IPS DF 4.7 (cell line): ENCODE measurements at regions not wholly inside any gene's neighbourhood (a gene's known extent, or its start where the extent isn't known, plus 50 kb on each side); places are given as distances from the start of the nearest gene placed in this dataset.
"Not testable (repeated sequence)": the region's sequence is repeated elsewhere in the genome, so short reads cannot be mapped to it uniquely, and the experiment has no call there.

Experiments used
- DNase-seq: peaks from one replicate; pipeline ENCODE4 v3.0.0-alpha.2; 2013; ENCODE audit warnings: low spot score; ENCODE audit errors: extremely low read depth

DNA sequence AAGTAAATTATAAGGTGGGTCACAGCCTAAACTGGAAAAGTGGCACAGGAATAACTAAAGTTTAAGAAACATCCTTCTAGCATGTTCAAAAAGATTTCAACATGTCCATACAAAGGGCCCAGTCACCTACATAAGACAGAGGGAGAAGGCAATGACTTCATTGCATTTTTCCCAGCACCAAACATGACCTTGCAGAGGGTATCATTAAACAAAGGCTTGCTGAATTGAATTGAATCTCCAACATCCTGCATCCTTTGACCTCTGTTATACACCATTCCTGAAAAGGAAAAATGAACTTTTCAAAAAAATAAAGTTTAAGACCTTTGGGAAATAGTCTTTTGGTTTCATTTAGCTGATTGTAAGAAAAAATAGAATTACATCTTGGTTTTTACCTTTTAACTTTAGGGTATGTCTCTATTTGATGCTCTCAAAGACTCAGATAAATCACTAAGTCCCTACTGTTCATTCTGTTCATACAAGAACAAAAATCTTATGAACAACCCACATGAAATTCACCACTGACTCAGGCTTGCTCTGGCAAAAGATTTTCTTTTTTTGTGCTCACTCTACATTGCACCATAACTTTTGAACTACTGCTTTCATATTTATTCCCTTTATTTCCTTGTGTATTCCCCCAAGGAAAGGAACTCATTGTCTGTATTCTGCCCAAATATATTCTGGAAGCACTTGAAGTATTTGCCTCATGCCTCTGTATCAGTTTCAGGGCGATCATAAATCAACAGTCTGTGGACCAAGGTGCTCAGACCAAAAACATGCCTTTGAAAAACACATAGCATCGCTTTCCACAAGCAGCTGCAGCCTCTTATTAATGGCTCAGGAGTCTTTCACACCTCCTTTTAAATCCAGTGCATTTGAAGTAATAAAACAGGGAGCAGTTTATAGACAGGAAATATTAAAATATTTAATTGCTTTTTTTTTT lies 121.7 kb downstream of the DUSP6 start:
- no peak for DNase-seq

DNA sequence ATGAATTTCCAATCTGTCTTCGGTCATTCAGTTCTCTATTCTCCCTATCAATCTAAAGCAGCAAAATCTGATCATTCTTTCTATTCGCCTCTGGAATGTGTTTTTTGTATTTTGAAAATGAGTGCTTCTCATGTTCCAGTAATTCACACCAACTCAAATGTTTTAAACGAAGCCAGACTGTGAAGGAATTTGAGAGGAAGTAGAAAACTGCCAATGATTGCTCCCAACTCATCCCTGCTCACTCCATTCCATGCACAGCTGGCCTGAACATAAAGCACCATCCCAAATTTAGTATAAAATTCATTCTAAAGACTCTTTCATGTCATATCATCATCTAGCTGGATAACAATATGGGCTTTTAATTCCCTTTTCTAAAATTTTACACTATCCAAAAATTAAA lies 123.8 kb downstream of the DUSP6 start:
- no peak for DNase-seq

DNA sequence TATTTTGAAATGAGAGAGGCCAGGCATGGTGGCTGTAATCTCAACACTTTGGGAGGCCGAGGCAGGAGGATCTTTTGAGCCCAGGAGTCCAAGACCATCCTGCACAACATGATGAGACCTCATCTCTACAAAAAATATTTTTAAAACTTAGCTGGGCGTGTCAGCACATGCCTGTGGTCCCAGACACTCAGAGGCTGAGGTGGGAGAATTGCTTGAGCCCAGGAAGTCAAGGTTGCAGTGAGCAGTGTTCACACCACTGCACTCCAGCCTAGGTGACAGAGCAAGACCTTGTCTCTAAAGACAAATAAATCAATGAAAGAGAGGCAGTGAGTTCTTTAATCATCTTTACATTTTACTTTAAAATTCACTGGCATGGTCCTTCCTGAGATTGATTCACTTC lies 124.5 kb downstream of the DUSP6 start:
- DNase-seq, result no peak

DNA sequence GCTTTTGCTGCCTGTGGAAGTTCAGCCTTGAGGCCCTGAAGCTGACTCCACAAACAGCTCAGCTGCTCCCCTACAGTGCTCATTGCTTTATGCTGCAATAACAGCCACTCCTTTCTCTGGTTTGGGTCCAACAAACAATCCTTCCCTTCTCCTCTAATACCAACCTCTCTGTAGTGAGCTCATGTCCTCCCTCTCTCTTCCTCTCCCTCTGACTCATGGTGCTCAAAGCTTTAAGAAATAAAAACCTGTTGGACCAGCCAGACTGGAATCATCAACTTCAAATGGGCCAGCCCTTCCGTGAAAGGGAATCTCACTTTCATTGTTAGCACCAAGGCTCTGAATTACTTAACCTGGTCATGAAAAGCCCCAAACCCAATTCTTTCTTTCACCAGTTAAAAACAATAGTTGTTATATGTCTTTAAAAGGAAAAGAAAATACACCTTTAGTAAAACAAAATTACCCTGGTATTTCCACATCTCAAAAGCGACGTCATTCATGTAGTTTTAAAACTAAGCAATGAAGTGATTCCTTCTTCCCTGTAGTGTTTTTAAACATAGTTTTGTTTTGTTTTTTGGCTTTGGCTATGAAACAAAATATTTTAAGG lies 126.4 kb downstream of the DUSP6 start:
- DNase-seq, result no peak

DNA sequence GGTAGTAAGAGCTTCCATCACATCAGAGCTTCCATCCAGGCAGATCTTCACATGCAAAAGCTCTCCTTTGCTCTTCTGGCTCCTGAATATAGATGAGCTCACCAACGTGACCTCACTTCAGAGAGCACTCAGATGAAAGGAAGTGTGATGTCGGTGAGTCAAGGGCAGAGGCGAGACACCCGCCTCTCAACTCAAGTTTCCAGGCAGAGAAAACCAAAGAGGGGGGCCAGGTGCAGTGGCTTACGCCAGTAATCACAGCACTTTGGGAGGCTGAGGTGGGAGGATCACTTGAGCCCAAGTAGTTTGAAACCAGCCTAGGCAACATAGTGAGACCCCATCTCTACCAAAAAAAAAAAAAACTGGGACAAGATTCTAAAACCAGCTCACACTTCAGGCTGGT lies 126.9 kb downstream of the DUSP6 start:
- no peak for DNase-seq

DNA sequence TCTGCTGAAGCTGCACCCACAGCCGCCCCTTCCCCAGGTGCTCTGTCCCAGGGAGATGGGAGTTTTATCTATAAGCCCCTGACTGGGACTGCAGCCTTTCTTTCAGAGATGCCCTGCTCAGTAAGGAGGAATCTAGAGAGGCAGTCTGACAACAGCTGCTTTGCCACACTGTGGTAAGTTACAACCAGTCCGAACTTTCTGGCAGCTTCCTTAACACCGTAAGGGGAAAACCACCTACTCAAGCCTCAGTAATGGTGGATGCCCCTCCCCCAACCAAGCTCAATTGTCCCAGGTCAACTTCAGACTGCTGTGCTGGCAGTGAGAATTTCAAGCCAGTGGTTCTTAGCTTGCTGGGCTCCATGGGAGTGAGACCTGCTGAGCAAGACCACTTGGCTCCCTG lies 129.7 kb downstream of the DUSP6 start:
- not testable (repeated sequence) for DNase-seq

DNA sequence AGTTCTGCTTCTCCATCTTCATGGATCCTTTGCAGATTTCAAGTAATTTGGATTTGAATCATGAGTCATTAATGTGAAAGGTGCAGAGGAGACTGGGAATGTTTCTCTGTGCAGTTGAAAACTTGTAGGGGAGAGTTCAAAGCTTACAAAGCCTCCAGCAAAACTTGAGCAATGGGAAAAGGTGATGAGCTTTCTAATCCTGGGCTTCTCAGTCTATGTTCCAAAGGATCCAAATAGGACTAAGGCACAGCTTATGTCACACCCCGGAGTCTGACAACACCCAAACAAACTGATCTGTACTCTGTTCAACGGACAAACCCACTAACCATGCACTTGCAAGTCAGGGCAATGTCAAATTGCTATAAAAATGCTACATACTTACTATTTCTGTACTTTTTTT lies 134.8 kb downstream of the DUSP6 start:
- DNase-seq, result no peak

DNA sequence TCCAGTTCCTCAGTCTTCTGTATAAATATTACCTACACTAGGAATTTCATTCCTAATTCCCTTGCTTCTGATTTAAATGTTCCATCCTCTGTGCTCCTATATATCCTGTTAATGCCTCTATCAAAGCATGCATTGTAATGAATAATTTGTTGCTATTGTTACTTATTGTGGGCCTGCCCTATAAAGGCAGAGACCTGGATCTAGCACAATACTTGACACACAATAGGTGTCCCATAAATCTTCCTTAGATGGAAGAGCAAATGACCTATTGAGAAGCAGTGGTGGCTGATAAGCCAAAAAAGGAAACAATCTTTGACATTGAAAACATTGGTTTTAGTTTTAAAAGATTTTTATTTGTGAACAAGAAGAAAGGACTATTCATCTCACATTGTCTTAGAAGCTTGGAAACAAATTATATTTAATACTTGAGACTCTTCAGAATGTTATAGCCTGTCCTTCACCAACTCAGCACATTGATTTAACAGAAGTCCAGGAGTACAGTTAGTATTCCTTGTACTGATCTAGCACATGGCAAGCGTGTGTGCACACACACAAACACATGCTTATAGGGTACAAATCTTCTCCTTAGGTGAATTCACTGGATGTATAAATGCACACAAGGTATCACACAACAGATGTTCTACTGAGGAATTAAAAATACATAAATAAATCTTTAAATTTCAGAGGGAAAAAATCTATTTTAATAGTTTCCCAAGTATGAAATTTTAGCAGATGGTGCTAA lies 135.9 kb downstream of the DUSP6 start:
- no peak for DNase-seq

DNA sequence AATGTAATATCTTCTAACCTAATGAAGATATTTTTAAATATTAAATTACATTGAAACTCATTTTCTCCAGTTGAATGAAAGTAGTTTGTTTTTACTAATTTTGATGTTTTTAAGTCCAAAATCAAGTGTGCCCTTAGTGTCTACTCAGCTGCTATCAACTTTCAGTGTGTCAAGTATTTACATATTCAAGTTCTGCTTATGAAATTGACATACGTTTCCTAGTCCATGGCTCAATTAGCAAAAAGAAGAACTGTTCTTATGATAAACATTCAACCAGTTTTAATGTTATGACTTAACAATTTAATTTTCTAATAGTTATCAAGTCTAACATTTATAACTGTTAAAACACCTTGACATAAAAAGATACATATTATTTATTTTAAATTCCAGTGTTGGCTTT lies 137.1 kb downstream of the DUSP6 start:
- no peak for DNase-seq

DNA sequence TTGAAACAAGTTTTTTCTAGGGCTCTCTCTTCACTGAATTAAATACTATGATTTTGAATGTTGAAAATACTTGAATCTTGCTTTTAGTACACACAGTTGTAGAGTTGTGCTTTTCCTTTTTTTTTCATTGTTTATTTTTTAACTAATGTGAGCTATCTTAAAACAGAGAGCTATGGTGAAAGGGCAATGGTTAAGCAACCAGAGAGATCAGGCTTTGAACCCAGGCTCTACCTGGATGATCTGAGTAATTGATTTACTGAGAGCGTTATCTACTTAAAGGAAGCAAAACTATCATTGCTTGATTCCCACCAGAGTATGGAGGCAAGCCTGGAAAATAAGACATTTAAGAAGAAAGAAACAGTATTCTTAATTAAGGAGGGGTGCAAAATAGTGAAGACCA lies 138.6 kb downstream of the DUSP6 start:
- no peak for DNase-seq

DNA sequence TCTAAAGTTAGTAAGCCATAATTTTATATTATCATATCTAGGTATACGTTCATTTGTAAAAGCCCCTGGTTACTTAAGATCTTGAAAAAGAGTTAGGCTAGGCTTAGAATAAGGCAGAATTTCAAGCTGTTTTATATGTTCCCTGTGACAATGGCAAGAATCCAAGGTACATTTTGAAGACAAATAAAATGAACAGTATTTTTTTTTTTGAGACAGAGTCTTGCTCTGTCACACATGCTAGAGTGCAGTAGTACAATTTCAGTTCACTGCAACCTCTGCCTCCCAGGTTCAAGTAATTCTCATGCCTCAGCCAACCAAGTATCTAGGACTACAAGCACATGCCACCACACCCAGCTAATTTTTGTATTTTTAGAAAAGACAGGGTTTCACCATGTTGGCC lies 139.2 kb downstream of the DUSP6 start:
- DNase-seq, result no peak

DNA sequence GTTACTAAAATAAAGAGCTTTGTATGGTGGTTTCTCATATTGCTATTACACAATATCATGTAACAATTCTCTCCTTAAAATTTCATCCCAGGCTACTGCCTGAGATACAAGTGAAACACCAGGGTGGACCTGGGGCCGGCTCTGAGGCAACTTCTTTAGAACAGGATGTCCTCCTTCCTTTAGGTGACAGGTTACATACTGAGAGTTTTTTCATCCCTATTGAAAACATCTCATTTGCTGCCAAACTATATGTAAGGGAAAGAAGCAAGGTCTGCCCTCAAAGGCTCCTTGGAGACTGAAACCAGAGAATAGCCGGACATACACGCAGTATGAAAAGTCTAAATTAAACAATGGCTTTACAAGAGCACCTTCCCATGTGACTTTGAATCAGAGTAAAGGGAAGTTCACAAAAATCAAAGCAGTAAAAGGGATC lies 139.9 kb downstream of the DUSP6 start:
- DNase-seq, result no peak

DNA sequence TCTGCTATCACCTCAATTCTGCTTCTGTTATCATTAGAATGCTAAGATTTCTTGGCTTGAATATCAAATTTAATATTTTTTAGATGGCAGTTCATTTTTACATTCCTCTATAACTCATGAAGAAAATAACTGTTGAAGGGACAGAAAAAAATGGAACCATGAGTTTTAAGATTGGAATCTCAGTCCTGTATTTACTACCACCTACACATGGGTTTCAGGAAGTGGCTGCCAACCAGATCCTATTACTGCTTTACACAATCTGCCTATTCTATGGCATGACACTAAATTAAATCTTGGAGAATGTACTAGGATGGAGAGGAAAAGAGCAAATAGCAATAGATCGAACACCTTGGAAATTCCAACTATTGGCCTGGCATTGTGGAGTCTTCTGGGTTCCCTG lies 140.8 kb downstream of the DUSP6 start:
- DNase-seq, result no peak

DNA sequence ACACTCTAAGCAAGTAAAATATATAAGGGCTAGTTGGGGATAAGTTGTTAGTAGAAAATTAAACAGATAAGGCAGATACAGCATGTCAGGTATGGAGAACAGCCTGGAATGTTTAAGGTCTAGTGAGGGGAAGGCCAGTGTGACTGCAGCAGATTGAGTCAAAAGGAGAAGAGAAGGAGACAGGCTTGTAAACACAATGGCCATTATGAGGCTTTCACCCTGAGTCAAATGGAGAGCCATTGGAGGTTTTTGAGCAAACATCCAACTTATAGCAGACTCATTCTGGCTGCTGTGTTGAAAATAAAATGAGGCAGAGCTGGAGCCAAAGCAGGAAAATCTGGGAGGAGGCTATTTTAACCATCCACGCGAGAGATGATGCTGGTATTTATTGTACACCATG lies 142.0 kb downstream of the DUSP6 start:
- DNase-seq, result no peak

DNA sequence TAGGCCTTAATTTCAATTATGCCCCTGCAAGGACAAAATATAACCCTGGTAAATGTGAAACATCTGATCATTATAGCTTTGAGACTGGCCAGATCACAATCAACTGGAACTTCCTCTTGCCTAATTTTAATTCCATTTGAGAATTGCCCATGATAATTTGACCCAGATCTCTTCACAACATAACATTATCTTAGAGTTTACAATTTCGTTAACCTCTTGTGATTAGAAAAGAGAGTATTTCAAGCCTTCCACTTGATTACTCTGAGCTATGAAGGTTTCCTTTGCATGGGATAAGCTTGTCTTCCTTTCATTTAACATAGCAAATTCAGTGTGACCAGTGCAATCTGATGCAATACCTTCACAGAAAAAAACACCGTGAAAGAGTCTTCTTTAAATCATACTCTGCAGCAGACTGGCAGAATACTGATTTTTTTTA lies 143.6 kb downstream of the DUSP6 start:
- no peak for DNase-seq

DNA sequence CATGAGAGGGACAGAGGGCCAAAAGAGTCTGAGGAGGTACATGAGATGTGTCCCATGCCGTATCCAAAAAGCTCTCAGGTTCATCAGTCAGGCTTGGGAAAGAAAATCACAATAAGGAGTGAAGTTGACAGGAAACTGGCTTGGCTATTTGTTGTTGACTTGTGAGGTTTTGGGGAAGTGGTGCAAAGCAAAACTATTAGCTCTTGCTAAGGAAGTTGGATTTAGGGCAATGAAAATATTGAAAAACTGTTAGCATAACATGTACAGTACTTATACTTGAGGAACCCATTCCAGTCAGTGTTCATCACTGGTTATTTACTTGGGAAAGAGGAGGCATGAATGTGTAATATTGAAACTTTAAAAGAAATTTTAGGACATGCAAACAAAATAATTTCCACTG lies 145.9 kb downstream of the DUSP6 start:
- no peak for DNase-seq

DNA sequence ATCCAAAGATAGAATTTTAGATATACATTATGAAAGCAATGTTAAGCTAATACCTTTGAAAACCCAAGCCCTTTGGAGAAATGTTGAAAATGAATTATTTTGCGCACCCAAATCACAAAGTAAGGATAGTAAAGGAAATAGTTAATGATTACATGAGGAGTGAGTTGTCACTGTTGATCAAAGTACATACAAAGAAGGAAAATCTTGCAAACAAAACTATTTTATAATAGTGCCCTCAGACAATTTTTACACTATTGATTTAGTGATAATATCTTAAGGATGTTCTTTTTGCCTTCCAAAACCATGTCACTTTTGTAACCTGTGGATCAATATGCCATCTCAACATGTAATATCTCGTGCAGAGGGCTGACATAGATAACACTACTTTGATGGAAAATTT lies 146.8 kb downstream of the DUSP6 start:
- no peak for DNase-seq

DNA sequence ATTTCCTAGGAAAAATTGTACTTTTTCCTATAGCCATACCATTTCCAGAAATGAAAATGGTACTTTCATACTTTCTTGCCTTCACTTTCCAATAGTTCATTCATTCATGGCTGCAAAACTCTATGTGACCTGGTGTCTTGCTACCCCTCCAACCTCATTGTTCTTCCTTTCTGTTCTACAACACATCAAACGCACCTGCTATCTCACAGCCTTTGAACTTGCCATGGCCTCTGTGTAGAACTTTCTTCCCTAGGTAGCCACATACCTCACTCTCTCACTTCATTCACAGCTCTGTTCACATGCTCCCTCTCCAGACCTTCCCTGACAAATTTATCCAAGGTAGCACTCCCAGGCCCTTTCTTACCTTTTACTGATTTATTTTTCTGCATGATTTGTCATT lies 149.2 kb downstream of the DUSP6 start:
- DNase-seq, result no peak

DNA sequence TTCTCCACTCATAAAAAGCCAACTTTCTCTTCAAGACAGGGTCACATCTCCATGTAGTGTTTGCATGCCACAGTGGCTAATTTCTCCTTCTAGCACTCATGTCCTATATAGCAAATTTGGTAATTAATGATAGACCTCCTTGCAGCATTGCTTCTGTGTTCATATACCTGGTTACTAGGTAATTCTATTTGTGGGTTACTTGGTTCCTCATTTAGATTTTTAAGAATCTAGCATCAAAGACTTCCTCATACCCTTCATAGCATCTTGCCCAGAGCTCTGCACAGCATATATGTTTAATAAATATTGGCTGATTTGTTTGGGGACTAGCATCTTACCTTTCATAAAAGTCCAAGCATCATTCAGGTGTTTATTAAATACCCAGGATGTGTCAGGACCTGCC lies 152.1 kb downstream of the DUSP6 start:
- DNase-seq, result no peak

DNA sequence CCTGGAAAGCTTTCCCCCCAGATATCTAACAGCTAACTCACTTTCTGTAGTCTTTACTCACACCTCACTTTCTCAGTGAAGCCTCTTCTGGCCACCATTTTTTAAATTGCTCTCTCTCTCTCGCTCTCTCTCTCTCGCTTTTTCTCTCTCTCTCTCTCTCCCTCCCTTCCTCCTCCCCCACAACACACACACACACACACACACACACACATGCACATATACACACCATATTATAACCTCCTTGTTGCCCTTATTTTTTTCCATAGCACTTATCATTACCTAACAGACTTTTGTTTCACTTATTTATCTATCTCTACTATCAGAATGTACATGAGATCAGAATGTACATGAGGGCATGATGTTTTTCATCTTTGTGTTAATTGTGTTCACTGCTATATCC lies 156.8 kb downstream of the DUSP6 start:
- no peak for DNase-seq

DNA sequence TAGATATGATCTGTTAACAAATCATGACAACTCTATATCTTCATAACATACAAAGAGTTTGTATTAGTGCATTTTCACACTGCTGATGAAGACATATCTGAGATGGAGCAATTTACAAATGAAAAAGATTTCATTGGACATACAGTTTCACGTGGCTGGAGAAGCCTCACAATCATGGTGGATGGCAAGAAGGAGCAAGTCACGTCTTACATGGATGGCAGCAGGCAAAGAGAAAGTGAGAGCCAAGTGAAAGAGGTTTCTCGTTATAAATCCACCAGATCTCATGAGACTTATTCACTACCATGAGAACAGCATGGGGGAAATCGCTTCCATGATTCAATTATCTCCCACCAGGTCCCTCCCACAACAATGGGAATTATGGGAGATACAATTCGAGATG lies 157.6 kb downstream of the DUSP6 start:
- no peak for DNase-seq

DNA sequence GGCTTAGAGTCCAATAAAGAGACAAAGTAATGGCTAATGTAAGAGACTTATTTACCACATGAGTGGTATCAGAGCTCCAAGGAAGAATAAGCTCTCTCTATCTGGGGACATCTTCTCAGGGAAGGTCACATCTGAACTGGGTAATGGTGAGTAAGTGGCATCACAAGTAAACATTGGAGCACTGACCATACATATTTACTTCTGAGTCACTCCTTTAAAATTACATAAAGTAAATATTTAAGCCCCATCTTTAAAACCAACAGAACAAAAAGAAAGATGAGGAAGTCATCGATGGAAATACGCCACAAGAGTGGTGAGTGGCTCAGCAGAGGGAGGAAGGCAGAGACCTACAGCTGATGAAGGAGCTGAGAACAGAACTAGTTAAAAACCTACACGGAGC lies 159.9 kb downstream of the DUSP6 start:
- DNase-seq, result no peak
